ENCODE measurements at regions not wholly inside any gene's neighbourhood (a gene's known extent, or its start where the extent isn't known, plus 50 kb on each side); places are given as distances from the start of the nearest gene placed in this dataset.

- TF ChIP-seq POLR2AphosphoS5 (IDR thresholded peaks at IDR 0.05; ENCODE audit: low read depth, low read length) = no peak
- no peak for TF ChIP-seq TAF1 (IDR thresholded peaks at IDR 0.05; ENCODE audit: borderline replicate concordance, low read depth, low read length)
Measured at GRCh38 chr3:166455744-166456143, 618.5 kb upstream of the BCHE start.

All from GM12892 (cell line).